Smooth muscle cell of the brain vasculature (primary cell): ENCODE measurements at regions not wholly inside any gene's neighbourhood (a gene's known extent, or its start where the extent isn't known, plus 50 kb on each side); places are given as distances from the start of the nearest gene placed in this dataset.

Experiments used
- DNase-seq: peaks from one replicate; pipeline ENCODE4 v3.0.0-alpha.2; 2012; ENCODE audit warnings: low read depth, low spot score

- no peak for DNase-seq
Observed at GRCh38 chr2:236715491-236715961, 145.9 kb downstream of the ACKR3 start.

GRCh38 chr2:236717120-236717519, 147.5 kb downstream of the ACKR3 start:
- no peak for DNase-seq

- no peak for DNase-seq
Observed at GRCh38 chr2:236717729-236718128, 148.1 kb downstream of the ACKR3 start.

GRCh38 chr2:236718207-236718992, 148.8 kb downstream of the ACKR3 start:
- no peak for DNase-seq

- no peak for DNase-seq
Observed at GRCh38 chr2:236719192-236719635, 149.6 kb downstream of the ACKR3 start.

GRCh38 chr2:236720974-236721540, 151.4 kb downstream of the ACKR3 start:
- no peak for DNase-seq

- DNase-seq, result no peak
Observed at GRCh38 chr2:236724200-236724599, 154.6 kb downstream of the ACKR3 start.

- DNase-seq, result no peak
Observed at GRCh38 chr2:236726701-236727450, 157.3 kb downstream of the ACKR3 start.

- no peak for DNase-seq
Observed at GRCh38 chr2:236728916-236729670, 159.5 kb downstream of the ACKR3 start.

GRCh38 chr2:236730393-236730792, 160.8 kb downstream of the ACKR3 start:
- no peak for DNase-seq

GRCh38 chr2:236731767-236732580, 162.3 kb downstream of the ACKR3 start:
- peak; percentile 69 for DNase-seq

GRCh38 chr2:236733156-236733555, 163.5 kb downstream of the ACKR3 start:
- no peak for DNase-seq

GRCh38 chr2:236735825-236736238, 166.2 kb downstream of the ACKR3 start:
- no peak for DNase-seq

GRCh38 chr2:236738030-236738429, 168.4 kb downstream of the ACKR3 start:
- DNase-seq, result no peak

GRCh38 chr2:236738896-236739295, 169.3 kb downstream of the ACKR3 start:
- no peak for DNase-seq

- DNase-seq, result no peak
Observed at GRCh38 chr2:236739663-236740062, 170.0 kb downstream of the ACKR3 start.

- DNase-seq, result no peak
Observed at GRCh38 chr2:236740506-236740905, 170.9 kb downstream of the ACKR3 start.

GRCh38 chr2:236743039-236743920, 173.7 kb downstream of the ACKR3 start:
- peak; percentile 72 for DNase-seq

GRCh38 chr2:236743921-236744280, 174.3 kb downstream of the ACKR3 start:
- DNase-seq, result no peak

- DNase-seq, result peak; percentile 88
Observed at GRCh38 chr2:236744281-236744705, 174.7 kb downstream of the ACKR3 start.
